Mesothelial cell of epicardium (in vitro differentiated cells): ENCODE measurements at regions not wholly inside any gene's neighbourhood (a gene's known extent, or its start where the extent isn't known, plus 50 kb on each side); places are given as distances from the start of the nearest gene placed in this dataset.
"Not testable (repeated sequence)": the region's sequence is repeated elsewhere in the genome, so short reads cannot be mapped to it uniquely, and the experiment has no call there.

Experiments
- DNase-seq, 2 experiments: peaks; one replicate each; pipeline ENCODE4 v3.0.0; 2021; ENCODE audit warnings: low spot score in 2 of 2; ENCODE audit not compliant: unreplicated experiment in 2 of 2
- H3K27ac Mint-ChIP-seq: 2 replicates; pipeline ENCODE4 v1.8.0; 2021; ENCODE audit warnings: mixed read lengths
- H3K27me3 Mint-ChIP-seq: 2 replicates; pipeline ENCODE4 v1.8.0; 2021; ENCODE audit warnings: low read depth, mixed read lengths
- H3K36me3 Mint-ChIP-seq: 2 replicates; pipeline ENCODE4 v1.8.0; 2021; ENCODE audit warnings: mixed read lengths
- H3K4me1 Mint-ChIP-seq: 2 replicates; pipeline ENCODE4 v1.8.0; 2021; ENCODE audit warnings: mixed read lengths
- H3K4me3 Mint-ChIP-seq: 2 replicates; pipeline ENCODE4 v1.8.0; 2021; ENCODE audit warnings: mild to moderate bottlenecking, moderate library complexity, mixed read lengths
- H3K9me3 Mint-ChIP-seq: 2 replicates; pipeline ENCODE4 v1.8.0; 2021; ENCODE audit warnings: mixed read lengths
- TF ChIP-seq, protein P1 (sequence below): fragments of 200-600 bp; sonication (generic); IDR thresholded peaks from one replicate; pipeline ENCODE4 v1.5.0; 2021; ENCODE audit warnings: antibody characterized with exemption; ENCODE audit not compliant: unreplicated experiment

DNA sequence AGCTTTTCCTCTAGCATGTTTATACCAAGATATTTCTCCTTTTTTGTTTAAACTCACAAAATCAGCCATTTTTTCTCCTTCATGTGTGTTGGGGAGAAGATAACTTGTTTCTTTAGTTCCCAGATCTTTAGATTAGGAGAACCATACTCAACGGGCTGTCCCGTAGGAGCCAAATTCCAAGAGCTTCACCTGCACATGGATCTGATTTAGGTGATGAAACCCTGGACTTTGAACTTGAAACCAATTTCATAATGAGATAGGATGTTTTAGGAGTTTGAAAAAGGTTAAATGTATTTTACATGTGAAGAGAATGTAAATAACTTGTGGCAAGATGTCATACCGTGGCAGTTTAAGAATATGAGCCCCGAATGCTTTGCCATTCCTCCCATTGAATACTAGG, 280.0 kb upstream of the PCDH18 start:
- Mint-ChIP-seq H3K9me3 (peaks cover 12% of the 10 kb centered on the region), H3K36me3 (no peaks in the 10 kb centered on the region), H3K27ac (no peak overlapping the region), H3K4me3 (no peak overlapping the region), H3K27me3 (no peaks in the 10 kb centered on the region), H3K4me1 (no peaks in the 10 kb centered on the region)
- TF ChIP-seq, protein P1, sequence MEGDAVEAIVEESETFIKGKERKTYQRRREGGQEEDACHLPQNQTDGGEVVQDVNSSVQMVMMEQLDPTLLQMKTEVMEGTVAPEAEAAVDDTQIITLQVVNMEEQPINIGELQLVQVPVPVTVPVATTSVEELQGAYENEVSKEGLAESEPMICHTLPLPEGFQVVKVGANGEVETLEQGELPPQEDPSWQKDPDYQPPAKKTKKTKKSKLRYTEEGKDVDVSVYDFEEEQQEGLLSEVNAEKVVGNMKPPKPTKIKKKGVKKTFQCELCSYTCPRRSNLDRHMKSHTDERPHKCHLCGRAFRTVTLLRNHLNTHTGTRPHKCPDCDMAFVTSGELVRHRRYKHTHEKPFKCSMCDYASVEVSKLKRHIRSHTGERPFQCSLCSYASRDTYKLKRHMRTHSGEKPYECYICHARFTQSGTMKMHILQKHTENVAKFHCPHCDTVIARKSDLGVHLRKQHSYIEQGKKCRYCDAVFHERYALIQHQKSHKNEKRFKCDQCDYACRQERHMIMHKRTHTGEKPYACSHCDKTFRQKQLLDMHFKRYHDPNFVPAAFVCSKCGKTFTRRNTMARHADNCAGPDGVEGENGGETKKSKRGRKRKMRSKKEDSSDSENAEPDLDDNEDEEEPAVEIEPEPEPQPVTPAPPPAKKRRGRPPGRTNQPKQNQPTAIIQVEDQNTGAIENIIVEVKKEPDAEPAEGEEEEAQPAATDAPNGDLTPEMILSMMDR: no peak
- DNase-seq: no peak

- no peak for DNase-seq
- TF ChIP-seq, protein P1: no peak
- no peaks in the 10 kb centered on the region for H3K36me3 Mint-ChIP-seq
- H3K9me3 Mint-ChIP-seq: peaks cover 5% of the 10 kb centered on the region
- H3K27me3 Mint-ChIP-seq: no peaks in the 10 kb centered on the region
- no peaks in the 10 kb centered on the region for H3K4me1 Mint-ChIP-seq
- no peak overlapping the region for H3K27ac Mint-ChIP-seq
- H3K4me3 Mint-ChIP-seq: no peak overlapping the region
Observed at GRCh38 chr4:137806420-137806819, 274.1 kb upstream of the PCDH18 start.

DNA sequence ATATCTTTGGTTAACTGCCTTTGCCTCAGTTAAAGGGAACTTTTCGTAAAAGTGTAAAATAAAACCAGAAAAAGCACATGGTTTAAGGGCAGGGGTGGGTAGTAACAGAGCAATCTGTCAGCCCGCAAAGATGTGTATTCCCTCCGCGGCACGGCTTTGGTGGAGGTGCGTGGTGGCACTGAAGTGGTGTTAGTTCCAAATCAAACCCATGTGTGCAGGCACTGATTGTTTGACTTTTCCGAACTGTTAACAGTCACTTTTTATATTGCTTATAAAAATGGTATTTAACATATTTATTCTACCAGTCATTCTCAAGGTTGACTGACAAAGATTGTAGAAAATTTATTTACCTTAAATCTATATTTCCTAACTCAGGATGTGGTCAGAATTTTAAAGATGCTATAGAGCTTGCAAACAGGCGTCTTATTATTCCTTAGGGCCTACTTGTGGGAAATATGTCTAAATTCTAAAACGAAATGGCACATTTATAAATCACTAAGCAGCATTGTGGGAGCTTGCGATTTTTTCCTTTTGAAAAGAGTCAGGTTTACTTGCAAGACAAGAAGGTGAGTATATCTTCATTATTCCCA, 272.7 kb upstream of the PCDH18 start:
- TF ChIP-seq, protein P1: no peak
- Mint-ChIP-seq H3K9me3 (peaks cover 5% of the 10 kb centered on the region), H3K27ac (no peak overlapping the region), H3K4me3 (no peak overlapping the region), H3K4me1 (peaks cover 3% of the 10 kb centered on the region), H3K27me3 (no peaks in the 10 kb centered on the region), H3K36me3 (no peaks in the 10 kb centered on the region)
- no peak for DNase-seq

DNA sequence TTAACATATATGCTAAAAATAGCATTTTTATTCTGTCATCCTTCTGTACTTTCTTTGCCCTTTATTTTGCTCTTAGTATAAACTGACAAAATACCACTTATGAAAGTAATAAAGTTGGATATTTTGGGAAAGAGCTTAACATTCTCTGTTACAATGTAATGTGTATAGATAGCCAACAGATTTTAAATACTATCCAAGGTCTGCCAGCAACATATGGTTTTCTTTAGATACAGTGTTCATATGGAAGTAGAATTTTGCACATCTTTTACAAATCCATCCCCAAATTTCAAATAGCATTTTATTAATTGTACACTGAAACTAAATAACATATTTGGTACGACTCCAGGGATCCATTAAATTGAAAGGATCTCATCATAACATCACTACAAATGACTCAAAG, 268.6 kb upstream of the PCDH18 start:
- Mint-ChIP-seq H3K27ac (no peak overlapping the region), H3K36me3 (no peaks in the 10 kb centered on the region), H3K4me3 (no peak overlapping the region), H3K9me3 (peaks cover 5% of the 10 kb centered on the region), H3K27me3 (no peaks in the 10 kb centered on the region), H3K4me1 (peaks cover 3% of the 10 kb centered on the region)
- no peak for DNase-seq
- TF ChIP-seq, protein P1: no peak

DNA sequence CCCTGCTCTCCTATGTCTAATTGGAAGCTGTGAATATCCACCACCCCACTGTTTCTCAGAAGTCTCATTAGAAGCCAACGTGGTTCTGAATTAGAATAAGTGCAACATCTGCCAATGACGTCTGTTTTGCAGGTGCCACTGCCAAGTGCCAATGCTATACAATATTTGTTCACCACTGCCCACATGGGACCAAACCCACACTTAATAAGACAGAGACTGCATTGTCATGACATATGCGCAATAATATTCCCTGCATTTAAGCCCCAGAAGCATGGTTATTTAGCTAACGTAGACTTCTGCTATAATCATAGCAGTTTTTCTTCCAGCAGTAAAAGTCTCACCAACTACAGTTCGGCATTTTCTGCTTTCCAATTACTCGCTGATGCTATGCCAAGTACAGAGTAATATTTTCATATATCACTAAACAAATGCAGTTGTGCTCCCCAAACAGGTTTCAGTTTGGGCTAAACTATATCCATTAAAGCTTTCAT, 262.5 kb upstream of the PCDH18 start:
- H3K27me3 Mint-ChIP-seq: no peaks in the 10 kb centered on the region
- no peak overlapping the region for H3K4me3 Mint-ChIP-seq
- TF ChIP-seq, protein P1: no peak
- DNase-seq: no peak
- H3K4me1 Mint-ChIP-seq: peaks cover 3% of the 10 kb centered on the region
- H3K36me3 Mint-ChIP-seq: no peaks in the 10 kb centered on the region
- no peaks in the 10 kb centered on the region for H3K9me3 Mint-ChIP-seq
- no peak overlapping the region for H3K27ac Mint-ChIP-seq

DNA sequence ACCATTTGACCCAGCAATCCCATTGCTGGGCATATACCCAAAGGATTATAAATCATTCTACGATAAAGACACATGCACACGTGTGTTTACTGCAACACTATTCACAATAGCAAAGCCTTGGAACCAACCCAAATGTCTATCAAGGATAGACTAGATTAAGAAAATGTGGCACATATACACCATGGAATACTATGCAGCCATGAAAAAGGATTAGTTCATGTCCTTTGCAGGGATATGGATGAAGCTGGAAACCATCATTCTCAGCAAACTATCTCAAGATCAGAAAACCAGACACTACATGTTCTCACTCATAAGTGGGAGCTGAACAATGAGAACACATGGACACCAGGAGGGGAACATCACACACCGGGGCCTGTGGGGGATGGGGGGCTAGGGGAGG, 257.0 kb upstream of the PCDH18 start:
- H3K4me1 Mint-ChIP-seq, H3K36me3 Mint-ChIP-seq, H3K27me3 Mint-ChIP-seq, DNase-seq, H3K4me3 Mint-ChIP-seq, H3K27ac Mint-ChIP-seq: not testable (repeated sequence)
- peaks cover 10% of the 10 kb centered on the region for H3K9me3 Mint-ChIP-seq

- H3K4me1 Mint-ChIP-seq, H3K27me3 Mint-ChIP-seq, DNase-seq, H3K4me3 Mint-ChIP-seq, H3K36me3 Mint-ChIP-seq, H3K27ac Mint-ChIP-seq: not testable (repeated sequence)
- H3K9me3 Mint-ChIP-seq: peaks cover 26% of the 10 kb centered on the region
Observed at GRCh38 chr4:137783923-137784322, 251.6 kb upstream of the PCDH18 start.
